ENCODE measurements at regions not wholly inside any gene's neighbourhood (a gene's known extent, or its start where the extent isn't known, plus 50 kb on each side); places are given as distances from the start of the nearest gene placed in this dataset.
"Not testable (repeated sequence)": the region's sequence is repeated elsewhere in the genome, so short reads cannot be mapped to it uniquely, and the experiment has no call there.

DNA sequence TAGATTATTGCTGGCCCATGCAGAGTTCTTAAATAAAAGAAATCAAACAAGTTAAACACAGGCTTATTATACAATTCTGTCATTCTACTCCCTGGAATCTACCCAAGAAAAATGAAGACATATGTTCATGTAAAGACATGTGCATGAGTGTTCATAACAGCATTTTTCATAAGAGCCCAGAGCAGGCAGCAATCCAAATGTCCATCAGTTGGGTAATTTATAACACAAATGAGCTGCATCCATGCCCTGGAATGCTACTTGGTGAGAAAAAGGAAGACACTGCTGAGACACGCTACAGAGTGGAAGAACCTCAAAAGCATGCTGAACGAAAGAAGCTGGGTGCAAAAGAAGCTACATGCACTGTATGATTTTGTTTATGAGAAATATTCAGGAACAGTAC is 342.6 kb downstream of the TCERG1L start:
- DNase-seq (ENCODE audit: low spot score), result no peak

DNA sequence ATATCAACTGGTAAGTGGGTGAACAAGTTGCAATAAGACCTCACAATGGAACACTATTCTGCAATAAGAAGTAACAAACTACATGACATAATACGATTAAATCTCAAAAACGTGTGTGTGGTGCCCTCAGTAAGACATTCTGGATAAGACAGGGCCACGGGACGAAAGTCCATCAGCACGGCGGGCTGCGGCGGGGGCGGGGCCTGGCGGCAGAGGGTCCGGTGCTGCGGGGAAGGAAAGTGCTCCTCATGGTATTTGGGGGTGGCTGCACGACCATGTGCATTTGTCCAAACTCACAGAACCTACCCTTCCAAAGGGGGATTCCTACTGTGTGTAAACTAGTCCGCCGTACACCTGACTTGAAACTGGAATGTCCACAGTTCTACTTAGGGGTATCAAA is 341.8 kb downstream of the TCERG1L start:
- no peak for DNase-seq (ENCODE audit: low spot score)

DNA sequence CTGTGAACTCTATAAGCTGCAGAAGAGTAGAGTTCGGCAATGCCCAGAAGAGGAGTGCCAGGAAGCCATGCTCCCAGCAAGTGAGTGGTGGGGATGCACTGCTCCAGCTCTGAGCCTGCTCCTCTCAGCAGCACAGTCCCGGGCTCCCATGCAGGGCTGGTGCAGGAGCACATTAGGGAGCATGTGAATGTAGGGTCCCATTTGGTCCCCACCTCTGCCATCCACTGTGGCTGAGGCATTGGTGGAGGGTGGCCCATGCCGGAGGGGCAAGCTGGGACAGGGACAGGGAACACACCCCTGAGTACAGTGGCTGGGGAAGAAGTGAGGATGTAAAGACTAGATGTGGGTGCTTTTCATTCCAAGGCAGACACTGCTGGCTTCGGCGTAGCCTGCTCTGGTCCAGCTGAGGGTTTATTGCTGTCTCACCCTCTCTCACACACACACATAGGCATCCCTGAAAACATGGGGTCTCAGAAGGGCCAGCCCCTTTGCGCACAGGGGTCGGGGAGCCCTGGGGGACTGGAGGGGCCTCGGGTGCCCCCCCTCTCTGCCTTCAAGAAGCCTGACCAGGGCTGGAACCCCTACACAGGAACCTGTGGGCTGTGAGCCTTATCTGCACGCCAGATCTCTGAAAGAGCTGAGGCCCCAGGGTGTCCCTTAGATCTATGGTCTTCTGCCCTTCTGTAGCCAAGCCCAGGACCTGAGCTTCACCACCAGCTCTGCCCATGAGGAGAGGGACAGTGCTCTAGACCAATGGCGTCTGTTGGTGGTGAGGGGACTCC is 341.0 kb downstream of the TCERG1L start:
- DNase-seq (ENCODE audit: low spot score), result no peak

DNA sequence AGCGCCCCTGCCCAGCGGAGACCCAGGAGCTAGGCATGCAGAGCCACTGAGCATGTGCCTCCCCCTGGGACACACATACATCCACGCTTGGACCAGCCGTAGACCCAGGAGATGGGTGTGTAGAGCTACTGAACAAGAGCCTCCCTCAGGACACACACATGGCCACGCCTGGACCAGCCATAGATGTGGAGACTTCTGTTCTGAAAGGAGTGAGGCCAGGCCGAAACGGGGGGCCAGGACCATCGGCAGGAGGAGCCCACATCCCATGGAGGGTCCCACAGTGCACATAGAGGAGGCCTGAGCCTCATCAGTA is 340.4 kb downstream of the TCERG1L start:
- DNase-seq (ENCODE audit: low spot score), result no peak

DNA sequence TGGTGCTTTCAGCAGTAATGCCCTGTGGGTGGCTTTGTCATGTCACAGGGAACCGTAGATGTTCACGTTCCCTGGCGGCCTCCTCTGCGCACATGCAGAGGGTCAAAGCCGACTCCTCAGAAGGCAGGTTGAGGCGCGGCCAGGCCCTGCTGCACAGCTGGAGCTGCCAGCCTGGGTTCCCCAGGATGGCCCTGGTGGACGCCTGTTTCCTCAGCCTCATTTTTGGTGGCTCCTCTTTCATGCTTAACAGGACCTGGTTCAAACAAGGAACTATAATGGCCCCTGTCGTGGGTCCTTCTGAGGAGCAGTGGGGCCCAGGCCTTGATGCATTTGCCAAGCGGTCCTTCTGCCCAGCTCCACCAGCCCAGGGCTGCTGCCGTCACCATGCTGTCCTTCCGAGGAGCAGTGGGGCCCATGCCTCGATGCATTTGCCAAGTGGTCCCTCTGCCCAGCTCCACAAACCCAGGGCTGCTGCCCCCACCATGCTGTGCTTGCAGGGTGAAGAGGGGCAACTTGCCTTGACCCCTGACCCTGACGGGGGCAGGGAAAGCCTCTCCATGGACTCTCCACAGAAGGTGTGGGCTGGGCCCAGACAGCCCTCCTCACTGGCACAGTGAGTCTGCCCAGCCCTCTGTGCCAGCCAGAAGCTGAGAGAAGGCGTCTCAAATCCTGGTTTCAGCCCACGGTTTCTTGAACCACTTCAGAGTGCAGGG is 338.2 kb downstream of the TCERG1L start:
- no peak for DNase-seq (ENCODE audit: low spot score)

DNA sequence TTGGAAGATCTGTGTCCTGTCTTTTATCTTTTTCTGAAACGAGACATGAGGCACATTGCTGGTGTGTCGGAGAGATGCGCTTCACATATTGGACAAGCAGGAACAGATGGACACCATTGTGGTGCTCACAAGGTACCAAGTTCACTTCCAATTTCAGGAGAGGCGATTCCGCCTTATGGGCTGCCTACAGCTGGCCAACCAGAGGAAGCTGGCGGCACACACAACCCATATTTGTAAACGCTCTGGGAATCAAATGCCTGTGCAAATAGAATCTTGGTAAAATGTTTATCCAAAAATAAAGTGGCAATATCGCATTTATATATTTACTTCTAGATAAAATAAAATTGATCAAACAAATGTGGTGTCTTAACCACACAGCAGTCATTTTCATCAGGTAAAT is 337.4 kb downstream of the TCERG1L start:
- DNase-seq (ENCODE audit: low spot score), result no peak

DNA sequence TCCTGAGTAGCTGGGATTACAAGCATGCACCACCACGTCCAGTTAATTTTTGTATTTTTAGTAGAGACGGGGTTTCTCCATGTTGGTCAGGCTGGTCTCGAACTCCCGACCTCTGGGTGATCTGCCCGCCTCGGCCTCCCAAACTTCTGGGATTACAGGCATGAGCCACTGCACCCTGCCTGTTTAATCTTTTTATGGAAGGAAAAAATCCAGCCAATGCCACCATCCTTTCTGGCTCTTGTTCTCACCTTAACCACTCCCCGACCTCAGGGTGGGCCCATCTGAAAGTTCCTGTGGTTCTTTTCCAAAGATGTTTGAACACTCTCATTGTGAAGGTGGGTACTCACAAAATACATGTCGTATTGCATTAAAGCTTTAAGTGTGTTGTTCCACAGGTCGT is 336.2 kb downstream of the TCERG1L start:
- DNase-seq (ENCODE audit: low spot score), result not testable (repeated sequence)

DNA sequence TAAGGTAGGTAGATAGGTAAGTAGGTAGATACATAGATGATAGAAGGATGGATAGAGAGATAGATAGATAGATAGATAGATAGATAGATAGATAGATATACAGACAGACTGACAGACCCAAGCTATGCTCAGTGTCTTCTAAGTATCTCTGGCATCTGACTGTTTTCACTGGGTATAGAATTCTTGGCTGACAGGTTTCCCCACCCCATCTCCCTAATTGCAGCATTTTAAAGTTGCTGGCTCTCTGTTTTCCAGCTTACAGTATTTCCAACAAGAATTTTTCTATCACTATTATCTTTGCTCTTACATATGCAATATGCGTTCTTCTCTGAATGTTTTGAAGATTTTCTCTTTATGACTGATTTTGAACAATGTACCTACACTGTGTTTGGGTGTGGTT is 328.7 kb downstream of the TCERG1L start:
- no peak for DNase-seq (ENCODE audit: low spot score)

DNA sequence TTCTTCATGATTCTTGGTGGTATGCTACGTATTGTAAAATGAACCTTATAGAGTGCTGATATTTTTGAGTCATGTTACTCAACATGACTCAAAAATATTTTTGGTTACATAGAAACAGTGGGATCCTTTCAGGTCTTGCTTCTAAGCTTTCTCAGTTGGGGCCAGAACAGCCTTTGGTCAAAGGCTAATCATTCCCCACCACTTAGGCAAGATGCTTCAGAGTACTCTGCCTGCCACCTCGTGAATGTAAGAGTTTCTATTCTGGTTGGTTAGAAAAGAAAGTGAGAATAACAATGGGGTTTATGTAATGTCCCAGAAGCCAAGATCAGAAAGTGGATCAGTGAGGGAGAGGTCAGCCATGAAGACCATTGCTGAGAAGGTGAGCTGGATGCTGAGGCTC is 327.8 kb downstream of the TCERG1L start:
- no peak for DNase-seq (ENCODE audit: low spot score)

DNA sequence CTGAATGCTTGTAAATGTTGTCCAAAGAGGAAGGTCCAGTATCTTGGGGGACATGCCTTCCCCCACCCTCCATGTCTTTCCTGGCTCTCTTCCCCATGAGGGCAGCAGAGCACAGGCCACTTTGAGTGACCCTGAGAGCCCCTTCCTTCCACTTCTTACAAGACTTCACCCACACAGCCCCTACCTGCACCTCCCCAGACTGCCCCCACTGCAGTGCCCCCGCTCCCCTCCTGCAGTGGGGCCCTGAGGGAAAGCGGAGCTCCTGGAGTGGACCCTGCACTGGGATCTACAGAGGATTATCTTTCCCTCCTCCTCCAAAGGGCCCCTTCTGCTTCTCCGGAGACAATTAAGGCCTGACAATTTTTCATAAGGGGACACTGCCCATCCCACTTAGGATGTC is 326.8 kb downstream of the TCERG1L start:
- no peak for DNase-seq (ENCODE audit: low spot score)

DNA sequence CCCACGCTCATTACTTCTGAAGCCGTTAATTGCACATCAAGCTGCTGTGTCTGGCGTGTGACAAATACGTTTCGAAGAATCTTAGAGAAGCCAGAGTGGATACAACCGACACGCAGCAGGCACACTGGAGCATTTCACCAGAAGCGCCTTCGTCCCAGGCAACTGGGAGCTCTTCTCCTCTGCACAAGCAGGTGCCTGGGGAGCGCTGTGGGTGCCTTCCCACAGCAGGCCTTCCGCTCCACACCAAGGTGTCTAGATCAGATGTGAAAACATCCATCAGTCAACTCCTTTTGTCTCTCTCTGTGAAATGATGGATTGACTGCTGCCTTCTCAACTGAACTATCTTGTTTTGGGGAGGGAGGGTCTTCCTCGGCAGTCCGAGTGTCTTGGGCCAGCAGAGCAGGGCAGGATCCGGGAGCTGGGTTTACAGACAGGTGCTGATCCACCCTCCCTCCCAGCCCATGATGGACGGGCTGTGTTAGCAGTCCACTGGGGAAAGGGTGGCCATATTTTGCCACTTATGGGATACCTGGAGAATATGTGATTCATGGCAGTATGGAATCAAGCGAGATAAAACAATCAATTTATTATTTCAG is 326.3 kb downstream of the TCERG1L start:
- DNase-seq (ENCODE audit: low spot score), result no peak

DNA sequence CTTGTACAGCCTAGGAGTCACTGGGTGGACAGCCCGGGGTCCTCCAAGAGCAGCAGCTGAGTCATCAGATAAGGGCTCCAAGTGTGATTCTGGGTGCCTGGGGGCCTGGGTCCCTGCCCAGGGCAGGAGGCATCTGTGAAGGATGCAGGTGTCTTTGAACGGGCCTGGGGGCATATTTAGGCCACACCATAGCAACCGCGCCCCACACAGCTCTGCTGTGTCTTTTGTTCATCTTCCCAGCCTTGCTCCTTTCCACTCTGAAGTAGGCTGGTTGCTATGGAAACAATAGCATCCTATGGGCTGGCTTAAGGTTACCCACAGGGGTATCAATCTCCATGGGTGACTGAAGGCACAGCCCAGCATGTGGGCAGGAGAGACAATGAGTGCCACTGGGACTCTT is 324.7 kb downstream of the TCERG1L start:
- no peak for DNase-seq (ENCODE audit: low spot score)

DNA sequence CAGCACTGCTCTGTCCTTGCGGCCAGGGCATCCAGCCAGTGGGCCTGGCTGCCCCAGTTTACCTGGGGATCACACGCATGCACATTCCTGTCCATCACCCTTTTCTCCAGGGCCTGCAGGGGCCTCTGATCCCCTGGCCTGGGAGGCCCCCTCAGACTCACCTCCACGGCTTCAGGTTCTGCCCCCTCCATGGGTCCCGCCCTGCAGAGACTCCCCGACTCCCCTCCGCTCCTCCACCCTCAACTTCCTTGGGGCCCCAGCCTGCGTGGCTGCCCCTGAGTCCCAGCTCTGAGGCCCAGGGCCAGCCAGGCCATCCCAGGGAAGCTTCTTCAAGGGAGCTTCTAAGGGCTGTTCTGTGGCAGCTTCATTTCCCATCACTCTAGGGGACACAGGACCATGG is 324.1 kb downstream of the TCERG1L start:
- no peak for DNase-seq (ENCODE audit: low spot score)

DNA sequence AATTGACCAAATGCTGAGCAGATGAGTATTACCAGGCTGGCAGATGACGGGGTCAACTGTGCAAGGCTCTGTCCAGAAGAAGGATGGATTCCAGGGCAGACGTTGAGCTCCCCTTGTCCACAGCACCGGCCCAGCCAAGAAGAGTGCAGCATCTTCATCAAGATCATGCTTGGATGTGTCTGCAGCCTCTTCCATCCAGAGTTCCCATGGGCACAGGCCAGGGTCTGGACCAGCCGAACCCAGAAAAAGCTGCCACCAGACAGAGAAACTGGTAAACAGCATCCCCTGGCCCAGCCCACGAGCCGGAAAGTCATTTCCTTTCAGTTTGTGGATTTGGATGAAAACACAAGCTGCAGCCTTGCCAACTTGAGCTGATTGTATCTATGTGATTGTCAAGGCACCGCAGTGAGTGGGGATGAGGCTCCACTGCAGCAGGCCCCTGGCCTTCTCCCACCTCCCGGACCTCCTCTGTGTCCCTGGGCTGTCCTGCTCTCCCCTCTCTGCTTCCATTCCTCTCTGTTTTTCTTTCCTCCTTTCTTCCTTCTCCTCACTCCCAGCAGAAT is 321.8 kb downstream of the TCERG1L start:
- no peak for DNase-seq (ENCODE audit: low spot score)

DNA sequence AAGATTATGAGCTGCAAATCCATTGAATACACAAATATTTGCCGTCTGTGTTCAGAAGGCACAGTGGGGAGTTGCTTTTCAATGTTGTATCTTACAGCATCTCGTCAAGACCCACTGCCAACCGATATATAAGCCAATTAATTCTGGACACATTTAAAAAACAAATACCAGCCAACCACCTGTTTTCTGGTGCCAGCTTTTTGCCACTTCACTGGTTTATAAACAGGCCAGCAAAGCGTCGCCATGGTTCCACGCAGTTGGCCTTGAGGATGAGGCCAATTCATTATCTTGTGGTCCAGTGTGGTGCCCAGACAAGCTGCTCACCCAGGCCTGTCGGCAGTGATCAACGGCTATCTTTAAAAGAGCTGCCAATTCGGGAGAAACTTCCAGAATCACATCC is 321.0 kb downstream of the TCERG1L start:
- DNase-seq (ENCODE audit: low spot score), result no peak

DNA sequence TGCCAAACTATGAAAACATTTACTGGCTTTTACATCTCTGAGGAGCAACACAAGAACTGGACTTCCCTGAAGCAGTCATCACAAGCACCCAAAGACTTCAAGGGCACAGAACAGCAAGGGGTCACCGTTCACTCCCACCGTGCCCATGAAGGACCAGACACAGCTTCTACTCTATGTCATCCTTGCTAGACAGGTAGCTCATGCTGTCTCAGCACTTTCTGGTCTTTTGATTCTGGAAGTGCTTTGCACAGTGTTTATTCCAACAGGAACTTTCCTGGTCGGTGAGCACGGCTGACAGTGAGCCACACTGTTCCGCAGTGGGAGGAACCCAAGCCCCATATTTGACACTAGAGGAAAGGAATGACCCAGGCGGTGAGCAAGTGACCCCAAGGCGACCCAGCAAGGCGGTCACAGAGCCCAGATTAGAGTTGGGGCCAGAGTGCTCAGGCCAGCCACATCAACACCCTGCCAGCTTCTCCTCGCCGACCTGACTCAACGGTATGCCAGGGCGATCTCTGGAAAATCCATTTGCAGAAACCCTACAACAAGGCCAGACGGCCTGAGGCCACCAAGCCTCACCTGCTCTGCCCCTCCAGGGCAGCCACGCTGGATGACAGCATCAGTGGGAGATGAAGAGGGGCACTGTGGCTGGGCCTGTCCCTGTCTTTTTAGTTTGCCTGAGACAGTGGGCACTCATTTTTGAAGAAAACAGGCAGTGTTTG is 318.6 kb downstream of the TCERG1L start:
- DNase-seq (ENCODE audit: low spot score), result no peak

DNA sequence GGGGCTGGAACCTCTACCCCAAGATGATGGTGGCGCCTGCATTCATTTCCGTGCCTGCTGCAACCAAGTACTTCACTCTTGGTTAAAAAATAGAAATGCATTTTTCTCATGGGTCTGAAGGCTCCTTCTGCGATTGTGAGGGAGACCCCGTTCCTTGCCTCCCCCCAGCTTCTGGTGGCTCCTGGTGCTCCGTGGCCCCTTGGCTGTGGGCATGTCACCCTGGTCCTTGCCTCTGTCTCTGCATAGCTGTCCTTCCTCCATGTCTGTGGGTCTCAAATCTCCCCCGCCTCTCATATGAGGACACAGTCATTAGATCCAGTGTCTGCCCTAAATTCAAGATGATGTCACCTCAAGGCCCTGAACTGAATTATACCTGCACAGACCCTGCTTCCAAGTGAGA is 317.9 kb downstream of the TCERG1L start:
- DNase-seq (ENCODE audit: low spot score), result no peak

DNA sequence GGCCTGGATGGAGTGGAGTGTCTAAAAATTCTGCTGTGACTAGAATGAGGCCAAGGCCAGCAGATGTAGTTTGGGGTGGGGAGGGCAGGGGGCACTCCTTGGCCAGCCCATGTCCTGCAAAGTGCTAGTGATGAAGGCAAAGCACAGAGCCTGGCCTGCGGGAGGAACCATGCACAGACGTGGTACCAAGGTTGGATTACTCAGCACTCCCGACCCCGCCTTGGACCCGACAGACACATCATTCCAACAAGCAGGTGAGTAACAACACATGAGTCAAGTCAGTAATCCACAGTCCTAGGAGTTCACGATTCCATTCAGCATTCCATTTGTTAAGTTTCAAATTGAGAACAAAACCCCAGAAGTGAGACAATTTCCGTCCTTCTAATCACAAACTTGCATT is 317.3 kb downstream of the TCERG1L start:
- no peak for DNase-seq (ENCODE audit: low spot score)

DNA sequence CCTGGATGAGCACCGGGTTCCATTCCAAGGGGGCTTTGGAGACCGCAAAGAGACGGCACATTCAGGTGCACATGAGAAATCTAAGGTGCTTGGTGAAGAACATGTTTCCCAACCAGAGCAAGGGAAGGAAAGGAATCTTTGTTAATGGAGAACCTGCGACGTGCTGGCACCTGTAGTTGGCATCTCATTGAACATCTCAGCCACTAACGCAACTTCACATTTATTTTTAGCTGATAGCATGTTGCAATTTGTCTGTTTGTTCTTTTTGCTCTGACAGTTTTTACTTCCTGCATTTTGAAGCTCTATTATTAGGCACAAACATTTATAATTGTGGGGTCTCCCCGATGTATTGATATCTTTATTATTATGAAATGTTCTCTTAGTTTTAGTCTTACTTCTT is 316.7 kb downstream of the TCERG1L start:
- no peak for DNase-seq (ENCODE audit: low spot score)

DNA sequence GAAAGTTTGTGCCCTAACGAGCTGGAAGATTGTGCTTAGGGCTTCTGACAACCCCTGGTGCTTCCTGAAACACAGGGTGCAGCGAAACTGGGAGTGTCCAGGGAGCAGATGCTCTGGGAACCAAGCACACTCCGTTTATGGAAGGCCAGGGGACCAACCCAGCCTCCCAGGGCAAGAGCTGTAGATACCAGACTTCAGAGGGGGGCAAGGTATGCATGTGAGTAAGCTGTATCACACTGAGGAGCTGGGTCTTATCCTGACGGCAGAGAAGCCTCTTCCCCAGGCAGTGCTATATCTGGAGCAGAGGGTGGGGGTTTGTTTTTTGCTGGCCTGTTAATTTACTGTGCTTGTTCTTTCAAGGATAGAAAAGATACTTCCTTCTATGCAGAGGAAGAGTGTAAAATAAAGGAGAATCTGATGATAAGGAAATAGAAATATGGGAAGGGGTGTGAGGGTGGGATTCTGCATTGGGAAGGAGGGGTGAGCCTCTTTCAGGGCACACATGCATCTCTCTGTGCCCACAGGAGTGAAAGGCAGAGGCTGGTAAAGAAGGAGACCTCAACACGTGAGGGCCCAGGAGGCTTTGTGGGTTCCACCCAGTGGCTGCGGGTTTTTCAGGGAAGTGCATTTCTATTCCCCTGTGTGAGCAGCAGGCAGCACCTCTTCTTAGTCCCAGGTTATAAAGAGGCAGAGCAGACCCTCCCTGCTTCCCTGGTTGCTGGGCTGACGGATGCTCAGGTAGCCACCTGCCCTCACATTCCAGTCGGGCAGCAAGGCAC is 314.1 kb downstream of the TCERG1L start:
- no peak for DNase-seq (ENCODE audit: low spot score)

DNA sequence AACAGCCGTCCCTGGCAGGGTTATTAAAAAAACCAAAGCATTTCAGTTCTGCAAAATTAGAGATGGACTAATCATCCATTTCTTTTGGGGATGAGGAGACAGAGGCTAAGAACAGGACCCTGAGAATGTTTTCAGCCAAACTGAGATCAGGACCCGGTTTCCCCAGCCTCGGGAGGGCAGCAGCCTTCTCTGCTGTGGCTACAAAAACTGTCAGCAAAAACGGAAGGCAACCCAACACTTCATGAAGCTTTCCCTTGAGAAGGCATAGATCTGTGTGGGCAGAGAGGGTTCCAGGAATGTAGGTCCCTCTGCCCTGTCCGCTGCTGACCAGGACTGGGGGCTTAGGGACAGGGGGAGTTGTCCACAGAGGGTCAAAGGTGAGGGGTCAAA is 313.5 kb downstream of the TCERG1L start:
- no peak for DNase-seq (ENCODE audit: low spot score)

DNA sequence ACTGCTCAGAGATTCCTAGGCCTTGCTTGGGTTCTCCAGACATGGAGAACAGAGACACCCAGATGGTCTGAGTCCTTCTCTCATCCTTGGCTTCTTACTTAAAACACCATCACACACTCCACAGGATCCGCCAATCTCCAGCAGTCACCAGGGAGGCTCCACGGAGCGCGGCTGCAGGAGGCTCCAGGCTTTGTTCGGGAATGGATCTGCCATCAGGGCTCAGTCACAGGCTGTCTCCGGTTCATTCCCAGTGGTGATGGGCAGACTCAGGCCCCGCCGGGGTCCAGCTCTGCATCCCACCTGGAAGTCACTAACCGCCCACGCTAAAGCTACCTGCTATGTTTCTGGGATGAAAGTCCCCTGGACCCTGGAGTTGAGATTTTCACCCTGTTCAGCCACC is 312.9 kb downstream of the TCERG1L start:
- no peak for DNase-seq (ENCODE audit: low spot score)
